CD4-positive, alpha-beta T cell treated with Interleukin-1 beta for 1 hour (primary cell): ENCODE measurements at regions not wholly inside any gene's neighbourhood (a gene's known extent, or its start where the extent isn't known, plus 50 kb on each side); places are given as distances from the start of the nearest gene placed in this dataset.
"Not testable (repeated sequence)": the region's sequence is repeated elsewhere in the genome, so short reads cannot be mapped to it uniquely, and the experiment has no call there.

ENCODE experiments used
- DNase-seq, 2 donors: peaks; one replicate each; pipeline ENCODE4 v3.0.0-alpha.2; 2020 to 2022

DNA sequence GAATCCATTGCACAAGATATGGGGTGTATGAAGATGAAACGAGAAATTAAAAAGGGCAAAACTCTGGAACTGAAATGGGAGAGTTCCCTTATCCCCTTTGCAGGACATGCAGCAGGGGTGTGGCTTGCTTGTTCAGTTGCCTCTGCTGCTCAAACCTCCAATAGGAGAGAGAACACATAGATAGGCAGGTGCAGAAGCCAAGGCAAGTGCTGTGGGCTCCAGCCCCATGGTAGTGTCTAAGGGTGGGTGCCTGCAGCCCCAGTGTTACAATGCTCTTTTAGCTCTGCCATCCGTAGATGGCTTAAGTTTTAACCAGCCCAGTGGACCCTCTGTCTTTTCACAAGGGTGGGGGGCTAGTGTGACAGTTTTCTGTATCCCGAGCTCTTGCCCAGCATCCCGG is 69.7 kb downstream of the CMAS start:
- no peak for DNase-seq

DNA sequence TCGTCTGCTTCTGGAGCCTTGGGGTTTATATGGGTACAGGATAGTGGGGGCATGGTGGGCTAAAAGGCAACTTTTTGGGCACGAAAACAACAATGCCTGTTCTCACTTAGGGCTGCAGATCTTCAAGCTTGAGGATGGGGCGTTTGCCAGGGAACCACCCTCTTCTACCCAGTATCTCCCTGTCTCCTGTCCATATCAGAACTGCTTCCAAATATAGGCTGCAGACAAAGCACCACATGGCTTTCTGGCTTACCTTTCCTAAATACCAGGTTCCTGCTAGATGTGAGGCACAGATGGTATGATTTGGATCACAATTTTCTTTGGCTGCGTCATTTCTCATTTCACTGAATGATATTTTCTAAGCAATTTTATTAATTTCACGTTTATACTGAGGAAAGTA is 70.4 kb downstream of the CMAS start:
- DNase-seq: no peak

DNA sequence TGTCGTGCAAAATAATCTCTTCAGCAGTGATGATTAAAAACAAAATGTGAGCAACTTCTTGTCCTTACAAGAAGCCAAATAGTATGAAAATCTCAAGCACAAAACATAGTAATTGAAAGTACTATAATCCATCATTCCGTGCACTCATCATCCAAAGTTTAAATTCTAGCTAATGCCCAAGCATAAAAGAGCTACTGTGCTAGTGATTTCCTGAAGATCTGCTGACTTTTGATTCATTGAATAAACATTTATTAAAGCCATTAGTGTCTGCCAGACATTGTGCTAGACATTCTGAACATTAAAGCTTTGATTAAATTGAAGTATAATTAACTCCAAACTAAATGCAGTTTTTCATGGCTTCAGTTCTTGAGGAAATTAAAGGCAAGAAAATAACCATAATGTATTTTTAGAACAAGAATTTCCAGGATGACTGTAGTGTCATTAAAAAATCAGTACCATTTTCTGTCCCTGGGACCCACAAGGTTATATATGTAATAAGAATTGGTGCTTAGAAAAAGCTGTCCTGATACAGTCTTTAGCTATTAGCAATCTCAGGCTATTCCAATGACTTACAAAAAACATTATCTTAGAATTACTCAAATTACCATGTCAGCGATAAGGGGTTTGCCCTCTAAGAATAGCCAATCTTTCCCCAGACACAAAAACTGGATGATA is 71.7 kb downstream of the CMAS start:
- no peak for DNase-seq

DNA sequence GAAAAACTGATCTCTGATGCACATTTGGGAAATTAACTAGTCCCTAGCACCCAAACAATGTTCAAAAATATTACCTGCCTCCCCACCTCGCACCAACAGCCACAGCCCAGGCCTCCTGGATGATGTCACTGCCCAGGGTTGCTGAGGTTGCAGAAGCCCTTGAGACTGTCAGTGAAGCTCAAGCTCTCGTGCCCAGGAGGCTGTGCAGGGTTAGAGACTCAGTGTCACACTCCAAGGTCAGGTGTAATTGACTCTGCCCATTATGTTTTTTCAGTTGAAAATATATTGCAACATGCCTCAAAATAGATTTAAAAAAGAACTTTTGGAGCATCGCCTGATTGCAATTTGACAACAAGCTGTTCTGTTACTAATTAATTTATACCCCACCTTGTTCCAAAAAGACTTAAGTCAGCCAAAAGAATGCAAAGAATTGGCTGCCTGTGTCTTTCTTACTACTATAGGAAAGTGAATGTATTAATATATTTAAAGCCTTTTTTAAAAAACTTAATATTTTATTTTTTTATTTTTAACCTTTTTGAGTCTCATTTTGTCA is 72.3 kb downstream of the CMAS start:
- DNase-seq: no peak

DNA sequence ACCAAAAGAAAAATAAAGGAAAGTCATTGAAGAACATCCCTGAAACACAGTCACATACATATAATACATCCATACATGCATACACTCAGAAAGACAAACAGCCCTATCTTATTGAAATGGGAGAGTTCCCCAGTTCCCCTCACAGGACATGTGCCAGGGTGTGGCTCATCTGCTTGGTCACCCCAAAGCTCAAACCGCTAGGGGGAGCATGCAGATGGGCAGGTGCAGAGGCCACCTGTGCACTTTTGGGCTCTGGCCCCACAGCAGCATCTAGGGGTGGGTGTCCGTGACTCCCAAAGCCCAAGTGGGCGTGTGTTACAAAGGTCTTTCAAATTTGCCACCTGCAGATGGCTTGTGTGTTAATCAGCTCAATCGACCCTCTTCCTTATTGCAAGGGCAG is 75.2 kb downstream of the CMAS start:
- DNase-seq: peak; percentile 13 to 46

DNA sequence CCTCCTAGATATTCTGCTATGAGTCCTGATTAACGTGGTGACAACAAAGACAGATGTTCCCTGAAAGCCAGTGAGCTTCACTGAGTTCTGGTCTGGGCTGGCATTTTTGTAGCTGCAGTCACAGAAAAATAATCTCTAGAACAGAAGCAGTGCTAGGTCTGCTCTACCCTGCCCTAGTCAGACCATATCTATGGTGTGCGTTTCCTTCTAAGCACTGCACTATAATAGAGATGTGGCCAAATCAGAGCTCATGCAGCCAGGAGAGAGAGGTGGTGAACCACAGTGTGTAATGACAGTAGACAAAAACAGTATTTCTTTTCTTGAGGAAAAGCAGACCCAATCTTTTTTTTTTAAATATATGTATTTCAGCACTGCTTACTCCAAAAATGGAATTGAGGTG is 76.3 kb downstream of the CMAS start:
- DNase-seq: no peak

DNA sequence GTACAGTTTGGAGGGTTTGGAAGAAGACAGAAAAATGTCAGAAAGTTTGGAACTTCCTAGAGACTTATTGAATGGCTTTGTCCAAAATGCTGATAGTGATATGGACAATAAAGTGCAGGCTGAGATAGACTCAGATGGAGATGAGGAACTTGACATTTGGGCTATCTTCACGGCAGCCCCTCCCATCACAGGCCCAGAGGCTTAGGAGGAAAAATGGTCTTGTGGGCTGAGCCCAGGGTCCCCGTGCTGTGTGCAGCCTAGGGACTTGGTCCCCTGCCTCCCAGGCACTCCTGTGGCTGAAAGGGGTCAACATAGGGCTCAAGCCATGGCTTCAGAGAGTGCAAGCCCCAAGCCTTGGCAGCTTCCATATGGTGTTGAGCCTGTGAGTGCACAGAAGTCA is 79.0 kb downstream of the CMAS start:
- DNase-seq: no peak

DNA sequence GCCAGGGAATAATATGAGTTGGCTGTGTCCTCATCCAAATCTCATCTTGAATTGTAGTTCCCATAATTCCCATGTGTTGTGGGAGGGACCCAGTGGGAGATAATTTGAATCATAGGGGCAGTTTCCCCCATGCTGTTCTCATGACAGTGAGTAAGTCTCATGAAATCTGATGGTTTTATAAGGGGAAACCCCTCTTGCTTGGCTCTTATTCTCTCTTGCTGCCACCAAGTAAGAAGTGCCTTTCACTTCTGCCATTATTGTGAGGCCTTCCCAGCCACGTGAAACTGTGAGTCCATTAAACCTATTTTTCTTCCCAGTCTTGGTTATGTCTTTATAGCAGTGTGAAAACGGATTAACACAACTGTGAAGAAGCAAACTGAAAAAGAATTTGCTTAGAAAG is 80.1 kb downstream of the CMAS start:
- DNase-seq: not testable (repeated sequence)

DNA sequence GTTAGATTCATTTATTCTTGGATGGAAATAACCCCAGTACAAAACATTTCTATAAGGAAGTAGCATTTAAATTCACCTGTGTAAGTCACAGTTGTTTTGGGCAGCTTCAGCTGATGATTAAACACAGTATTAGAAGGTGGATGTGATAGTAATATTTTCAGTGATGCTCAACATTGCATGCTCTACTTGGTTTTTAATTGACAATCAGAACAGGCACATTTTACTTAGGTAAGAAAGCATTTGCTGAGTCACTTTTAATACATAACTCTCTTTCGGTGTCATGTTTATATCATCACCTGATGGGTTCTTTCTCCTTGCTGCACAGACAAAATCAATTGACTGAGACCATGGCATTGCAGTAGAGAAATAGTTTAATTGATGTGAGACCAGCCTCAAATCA is 80.7 kb downstream of the CMAS start:
- no peak for DNase-seq

DNA sequence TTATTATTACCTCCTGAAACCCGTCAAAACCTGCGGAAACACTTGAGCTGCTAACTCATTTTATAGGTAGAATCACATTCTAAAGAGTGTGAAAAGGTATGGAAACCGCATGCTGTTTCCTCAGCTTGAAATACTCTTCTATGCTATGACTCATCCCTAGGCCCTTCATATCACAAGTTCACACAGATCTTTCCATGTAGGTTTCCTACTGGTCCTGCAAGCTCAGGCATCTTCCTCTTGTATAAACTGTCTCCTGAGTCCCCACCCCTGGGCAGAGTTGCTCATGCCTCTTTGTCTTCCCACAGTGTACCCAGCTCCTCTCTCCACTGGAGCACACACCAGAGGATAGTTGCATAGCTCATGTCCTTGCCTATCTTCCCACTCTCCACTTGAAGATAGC is 84.7 kb downstream of the CMAS start:
- DNase-seq: no peak

DNA sequence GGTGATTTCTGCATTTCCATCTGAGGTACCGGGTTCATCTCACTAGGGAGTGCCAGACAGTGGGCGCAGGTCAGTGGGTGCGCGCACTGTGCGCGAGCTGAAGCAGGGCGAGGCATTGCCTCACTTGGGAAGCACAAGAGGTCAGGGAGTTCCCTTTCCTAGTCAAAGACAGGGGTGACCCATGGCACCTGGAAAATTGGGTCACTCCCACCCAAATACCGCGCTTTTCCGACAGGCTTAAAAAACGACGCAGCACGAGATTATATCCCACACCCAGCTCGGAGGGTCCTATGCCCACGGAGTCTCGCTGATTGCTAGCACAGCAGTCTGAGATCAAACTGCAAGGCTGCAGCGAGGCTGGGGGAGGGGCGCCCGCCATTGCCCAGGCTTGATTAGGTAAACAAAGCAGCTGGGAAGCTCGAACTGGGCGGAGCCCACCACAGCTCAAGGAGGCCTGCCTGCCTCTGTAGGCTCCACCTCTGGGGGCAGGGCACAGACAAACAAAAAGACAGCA is 90.6 kb downstream of the CMAS start:
- not testable (repeated sequence) for DNase-seq
